GM12878 (cell line): ENCODE measurements at regions not wholly inside any gene's neighbourhood (a gene's known extent, or its start where the extent isn't known, plus 50 kb on each side); places are given as distances from the start of the nearest gene placed in this dataset.

Experiments used
- ATAC-seq: fragments of 200-7000 bp; cut with Tn5 transposase; 3 replicates; pipeline ENCODE4 v1.9.1; 2020; ENCODE audit warnings: mild to moderate bottlenecking, moderate library complexity
- BruUV-seq: library from RNA; stranded (reverse); fragments of 400-500 nt; replicated peaks from 2 replicates; lab custom pipeline; 2021; lab: Mats Ljungman, UMichigan
- CTCF ChIA-PET: fragments of 300-600 bp; sonication (Branson Sonifier 250); formaldehyde crosslinking; extraction: SDS; loops from one replicate; lab custom pipeline; 2021; ENCODE audit warnings: inconsistent platforms; lab: Yijun Ruan, JAX
- POLR2A ChIA-PET: fragments of 350-600 bp; formaldehyde crosslinking; extraction: SDS; loops from one replicate; lab custom pipeline; 2021; ENCODE audit warnings: inconsistent platforms; lab: Charles Lee
- RAD21 ChIA-PET: fragments of 300-600 bp; sonication (Branson Sonifier 250); formaldehyde crosslinking; loops from one replicate; lab custom pipeline; 2023; ENCODE audit warnings: antibody characterized with exemption; ENCODE audit not compliant: unreplicated experiment; lab: Charles Lee
- SMC1A ChIA-PET: fragments of 300-600 bp; sonication (Branson Sonifier 250); formaldehyde crosslinking; loops from one replicate; lab custom pipeline; 2023; ENCODE audit not compliant: unreplicated experiment, uncharacterized antibody; lab: Charles Lee
- DNase-seq: peaks from one replicate; pipeline ENCODE4 v3.0.0-alpha.2; 2011; ENCODE audit warnings: low read depth, low spot score
- FAIRE-seq: peaks from 3 replicates; lab custom pipeline; 2011; peaks lifted over from hg19 to GRCh38; lab: Jason Lieb, UNC
- H2AFZ ChIP-seq: 2 replicates; pipeline ENCODE4 v1.6.0; 2011; ENCODE audit warnings: low read depth, low read length, control low read depth; ENCODE audit not compliant: control insufficient read depth
- H3K27ac ChIP-seq: 2 replicates; pipeline ENCODE4 v1.5.1; 2011; ENCODE audit warnings: control low read depth; ENCODE audit not compliant: control insufficient read depth, insufficient read depth
- H3K27me3 ChIP-seq, 2 experiments: replicated peaks in 1 of 2; 2 replicates each; pipeline versions ENCODE4 v1.6.0 to v1.6.1; 2011; ENCODE audit warnings: low read length in 1 of 2; ENCODE audit not compliant: control insufficient read depth in 2 of 2, insufficient read depth in 2 of 2
- H3K36me3 ChIP-seq, 2 experiments: 2 replicates each; pipeline ENCODE4 v1.5.1; 2011; ENCODE audit warnings: low read length in 1 of 2; ENCODE audit not compliant: control insufficient read depth in 2 of 2, insufficient read depth in 2 of 2
- H3K4me1 ChIP-seq: 2 replicates; pipeline ENCODE4 v1.6.1; 2011; ENCODE audit warnings: mild to moderate bottlenecking, low read length, moderate library complexity, mixed read lengths; ENCODE audit not compliant: control insufficient read depth, insufficient read depth
- H3K4me2 ChIP-seq: 2 replicates; pipeline ENCODE4 v1.6.0; 2011; ENCODE audit warnings: control low read depth; ENCODE audit not compliant: control insufficient read depth, insufficient read depth
- H3K4me3 ChIP-seq: fragments of 200-600 bp; sonication (generic); 2 replicates; pipeline ENCODE4 v1.5.1; 2016
- H3K79me2 ChIP-seq: 2 replicates; pipeline ENCODE4 v1.6.0; 2011; ENCODE audit warnings: low read length; ENCODE audit not compliant: control insufficient read depth, insufficient read depth
- H3K9ac ChIP-seq: 2 replicates; pipeline ENCODE4 v1.8.0; 2011; ENCODE audit warnings: low read length, control low read depth, mixed read lengths; ENCODE audit not compliant: control insufficient read depth, insufficient read depth
- H3K9me3 ChIP-seq: replicated peaks from 3 replicates; pipeline ENCODE4 v1.5.1; 2011; ENCODE audit warnings: mild to moderate bottlenecking, low read length; ENCODE audit not compliant: control insufficient read depth, insufficient read depth
- H4K20me1 ChIP-seq: 2 replicates; pipeline ENCODE4 v1.6.0; 2011; ENCODE audit not compliant: control insufficient read depth, insufficient read depth
- E4F1 ChIP-seq: fragments of 450-650 bp; IDR thresholded peaks from 2 replicates; pipeline ENCODE4 v1.6.1; 2018; ENCODE audit warnings: borderline replicate concordance, mild to moderate bottlenecking; ENCODE audit not compliant: partially characterized antibody
- MLLT1 ChIP-seq: fragments of 450-650 bp; IDR thresholded peaks from 2 replicates; pipeline ENCODE4 v1.6.1; 2016; ENCODE audit warnings: mild to moderate bottlenecking
- NFYB ChIP-seq: IDR thresholded peaks from 2 replicates; pipeline ENCODE4 v1.6.1; 2011; ENCODE audit warnings: low read depth, mild to moderate bottlenecking, low read length, improper control_type of control experiment, moderate library complexity; ENCODE audit not compliant: insufficient read depth
- PAX5 ChIP-seq: IDR thresholded peaks from 2 replicates; pipeline ENCODE4 v1.6.1; 2011; ENCODE audit warnings: low read depth, low read length, borderline replicate concordance
- SIN3A ChIP-seq: IDR thresholded peaks from 2 replicates; pipeline ENCODE4 v1.6.1; 2012; ENCODE audit warnings: low read depth, low read length, improper control_type of control experiment
- TCF12 ChIP-seq: IDR thresholded peaks from 2 replicates; pipeline ENCODE4 v1.6.1; 2011; ENCODE audit warnings: low read depth, mild to moderate bottlenecking, low read length
- WGBS: methylation state at CpG from one replicate; pipeline ENCODE4 v1.1.6; 2016; ENCODE audit warnings: low lambda C conversion rate; ENCODE audit not compliant: insufficient replicate concordance, insufficient coverage; ENCODE audit errors: missing lambda C conversion rate; 5-methylcytosine and 5-hydroxymethylcytosine counted together
- in situ Hi-C: fragments of 300-500 bp; cut with MboI; formaldehyde crosslinking; loops from 9 replicates; pipeline ENCODE4 v1.14.3; 2018; ENCODE audit warnings: mixed read lengths
- intact Hi-C: fragments of 100-400 bp; cut with micrococcal nuclease; formaldehyde crosslinking; loops from one replicate; pipeline ENCODE4 v1.14.2; 2022; ENCODE audit not compliant: unreplicated experiment
- TF ChIP-seq, protein P1 (sequence below): fragments of 450-650 bp; IDR thresholded peaks from 2 replicates; pipeline ENCODE4 v1.6.1; 2017; ENCODE audit warnings: borderline replicate concordance
- TF ChIP-seq, protein P2 (sequence below): fragments of 450-650 bp; IDR thresholded peaks from 2 replicates; pipeline ENCODE4 v1.6.1; 2017; ENCODE audit warnings: mild to moderate bottlenecking, moderate library complexity

DNA sequence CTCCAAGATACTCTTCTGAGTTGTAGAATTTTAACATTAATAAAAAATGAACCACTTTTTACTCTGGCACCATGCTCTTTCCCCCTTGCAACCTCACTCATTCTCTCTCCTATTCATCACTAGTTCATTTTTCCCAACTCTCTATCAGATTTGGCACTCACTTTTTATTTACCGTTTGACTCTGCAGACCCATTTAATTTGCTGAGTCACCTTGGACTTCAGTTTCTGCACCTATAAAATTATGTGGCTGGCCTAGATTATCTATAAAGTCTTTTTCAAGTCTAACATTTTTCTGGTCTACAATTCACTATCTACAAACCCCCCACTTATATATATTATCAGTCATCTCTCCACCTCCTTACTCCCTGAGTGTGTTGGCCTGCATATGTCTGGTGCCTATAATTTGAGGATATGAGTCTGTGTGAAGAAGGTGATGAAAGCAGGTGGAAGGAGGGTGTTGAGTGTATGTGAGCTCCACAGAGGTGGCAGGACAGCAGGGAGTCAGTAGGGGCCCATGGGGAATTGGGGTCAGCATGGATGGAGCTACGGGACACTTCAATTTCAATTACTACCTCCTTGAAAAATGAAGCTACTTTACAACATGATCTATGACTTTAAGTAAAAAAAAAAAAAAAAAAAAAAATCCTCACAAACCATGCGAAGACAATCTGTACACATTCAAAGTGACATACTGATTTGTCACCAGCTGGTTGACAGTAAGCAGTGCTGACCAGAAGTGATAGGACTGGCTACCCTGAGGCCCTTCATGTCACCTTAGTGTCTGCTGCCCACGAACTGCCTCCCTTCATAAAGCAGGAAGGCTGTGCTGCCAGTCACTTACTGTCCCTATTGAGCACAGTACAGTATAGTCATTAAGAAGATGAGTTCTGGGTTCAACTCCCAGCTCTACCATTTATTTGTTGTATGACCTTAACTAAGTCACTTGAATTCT is 334.2 kb upstream of the IL12A start (continued):
- TF ChIP-seq, protein P1, sequence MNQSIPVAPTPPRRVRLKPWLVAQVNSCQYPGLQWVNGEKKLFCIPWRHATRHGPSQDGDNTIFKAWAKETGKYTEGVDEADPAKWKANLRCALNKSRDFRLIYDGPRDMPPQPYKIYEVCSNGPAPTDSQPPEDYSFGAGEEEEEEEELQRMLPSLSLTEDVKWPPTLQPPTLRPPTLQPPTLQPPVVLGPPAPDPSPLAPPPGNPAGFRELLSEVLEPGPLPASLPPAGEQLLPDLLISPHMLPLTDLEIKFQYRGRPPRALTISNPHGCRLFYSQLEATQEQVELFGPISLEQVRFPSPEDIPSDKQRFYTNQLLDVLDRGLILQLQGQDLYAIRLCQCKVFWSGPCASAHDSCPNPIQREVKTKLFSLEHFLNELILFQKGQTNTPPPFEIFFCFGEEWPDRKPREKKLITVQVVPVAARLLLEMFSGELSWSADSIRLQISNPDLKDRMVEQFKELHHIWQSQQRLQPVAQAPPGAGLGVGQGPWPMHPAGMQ, result no peak

DNA sequence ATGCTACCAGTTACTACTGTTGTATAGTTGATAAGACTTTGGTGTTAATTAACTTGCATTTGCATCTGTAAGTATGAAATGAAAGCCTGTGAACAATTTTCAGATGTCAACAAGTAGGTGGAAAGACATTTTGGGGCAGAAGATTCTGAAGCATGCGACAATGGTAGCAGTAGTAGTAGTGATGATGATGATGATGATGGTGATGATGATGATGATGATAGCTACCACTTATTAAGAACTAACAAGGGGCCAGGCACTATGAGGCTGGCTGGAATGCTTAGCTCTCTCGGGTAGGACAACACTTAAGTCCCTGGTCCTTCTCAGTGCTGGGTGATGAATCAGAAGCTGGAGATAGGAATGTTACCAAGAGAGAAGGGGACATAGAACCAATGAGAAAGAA is 333.4 kb upstream of the IL12A start:
- ChIA-PET POLR2A (no interaction called here), SMC1A (interaction anchor here (0.6 kb wide), 1 partner anchor 30 kb away, joined by 3 read pairs; no protein-coding TSS in a partner anchor), CTCF (no interaction called here), RAD21 (no interaction called here)
- in situ Hi-C loops (no loop called here), intact Hi-C loops (no loop called here)
- FAIRE-seq, result no peak
- BruUV-seq, result no TSS peak
- Histone ChIP-seq H3K9ac (no peak overlapping the region), H3K36me3 (no peaks in the 10 kb centered on the region), H3K4me1 (no peaks in the 10 kb centered on the region), H2AFZ (no peak overlapping the region), H3K79me2 (no peaks in the 10 kb centered on the region), H3K4me2 (no peak overlapping the region), H3K27ac (no peak overlapping the region), H4K20me1 (no peaks in the 10 kb centered on the region), H3K27me3 (peaks cover 0 to 1% of the 10 kb centered on the region in 2 experiments; a peak in 1 of 4 replicates), H3K9me3 (no peaks in the 10 kb centered on the region), H3K4me3 (no peak overlapping the region)
- no peak for ATAC-seq
- 20% methylated on average over 2 of the region's 2 CpGs for WGBS
- DNase-seq, result no peak
- no peak for TF ChIP-seq NFYB
- no peak for TF ChIP-seq E4F1
- no peak for TF ChIP-seq SIN3A
- no peak for TF ChIP-seq MLLT1
- TF ChIP-seq, protein P2, sequence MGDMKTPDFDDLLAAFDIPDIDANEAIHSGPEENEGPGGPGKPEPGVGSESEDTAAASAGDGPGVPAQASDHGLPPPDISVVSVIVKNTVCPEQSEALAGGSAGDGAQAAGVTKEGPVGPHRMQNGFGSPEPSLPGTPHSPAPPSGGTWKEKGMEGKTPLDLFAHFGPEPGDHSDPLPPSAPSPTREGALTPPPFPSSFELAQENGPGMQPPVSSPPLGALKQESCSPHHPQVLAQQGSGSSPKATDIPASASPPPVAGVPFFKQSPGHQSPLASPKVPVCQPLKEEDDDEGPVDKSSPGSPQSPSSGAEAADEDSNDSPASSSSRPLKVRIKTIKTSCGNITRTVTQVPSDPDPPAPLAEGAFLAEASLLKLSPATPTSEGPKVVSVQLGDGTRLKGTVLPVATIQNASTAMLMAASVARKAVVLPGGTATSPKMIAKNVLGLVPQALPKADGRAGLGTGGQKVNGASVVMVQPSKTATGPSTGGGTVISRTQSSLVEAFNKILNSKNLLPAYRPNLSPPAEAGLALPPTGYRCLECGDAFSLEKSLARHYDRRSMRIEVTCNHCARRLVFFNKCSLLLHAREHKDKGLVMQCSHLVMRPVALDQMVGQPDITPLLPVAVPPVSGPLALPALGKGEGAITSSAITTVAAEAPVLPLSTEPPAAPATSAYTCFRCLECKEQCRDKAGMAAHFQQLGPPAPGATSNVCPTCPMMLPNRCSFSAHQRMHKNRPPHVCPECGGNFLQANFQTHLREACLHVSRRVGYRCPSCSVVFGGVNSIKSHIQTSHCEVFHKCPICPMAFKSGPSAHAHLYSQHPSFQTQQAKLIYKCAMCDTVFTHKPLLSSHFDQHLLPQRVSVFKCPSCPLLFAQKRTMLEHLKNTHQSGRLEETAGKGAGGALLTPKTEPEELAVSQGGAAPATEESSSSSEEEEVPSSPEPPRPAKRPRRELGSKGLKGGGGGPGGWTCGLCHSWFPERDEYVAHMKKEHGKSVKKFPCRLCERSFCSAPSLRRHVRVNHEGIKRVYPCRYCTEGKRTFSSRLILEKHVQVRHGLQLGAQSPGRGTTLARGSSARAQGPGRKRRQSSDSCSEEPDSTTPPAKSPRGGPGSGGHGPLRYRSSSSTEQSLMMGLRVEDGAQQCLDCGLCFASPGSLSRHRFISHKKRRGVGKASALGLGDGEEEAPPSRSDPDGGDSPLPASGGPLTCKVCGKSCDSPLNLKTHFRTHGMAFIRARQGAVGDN, result no peak
- TF ChIP-seq TCF12, result no peak
- no peak for TF ChIP-seq PAX5
